EH (cell line): ENCODE measurements at regions not wholly inside any gene's neighbourhood (a gene's known extent, or its start where the extent isn't known, plus 50 kb on each side); places are given as distances from the start of the nearest gene placed in this dataset.

Source experiments
- DNase-seq: peaks from one replicate; pipeline ENCODE4 v3.0.0-alpha.2; 2015; ENCODE audit warnings: low read depth

DNA sequence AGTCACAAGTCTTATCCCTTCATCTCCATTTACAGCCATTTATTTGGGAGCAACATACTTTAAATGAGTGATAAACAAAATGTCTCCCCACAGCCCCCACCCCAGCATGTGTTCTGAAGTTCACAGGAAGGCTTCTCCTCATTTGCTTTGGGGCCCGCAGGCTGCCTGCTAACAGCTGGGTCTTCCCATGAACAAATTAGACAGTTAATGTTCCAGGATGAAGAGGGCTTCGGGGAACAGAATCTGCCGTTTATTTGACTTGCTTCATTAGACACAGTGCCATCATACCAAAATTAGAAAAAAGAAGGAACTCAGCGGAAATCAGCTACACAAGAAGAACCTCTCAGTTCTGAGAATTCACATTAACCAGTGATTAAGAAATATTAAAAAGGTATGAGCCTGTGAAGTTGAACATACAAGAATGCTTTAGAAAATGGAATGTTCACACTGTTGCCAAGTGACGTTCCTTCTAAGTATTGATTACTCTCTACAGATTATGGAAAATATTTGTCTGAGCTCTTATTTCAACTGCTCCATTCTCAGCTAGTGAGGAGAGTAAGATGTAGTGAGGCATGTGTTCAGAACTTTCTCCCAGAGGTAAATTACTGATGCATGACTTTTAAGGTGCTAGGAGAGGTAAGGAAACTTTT is 107.5 kb upstream of the THBS1 start:
- DNase-seq = no peak

DNA sequence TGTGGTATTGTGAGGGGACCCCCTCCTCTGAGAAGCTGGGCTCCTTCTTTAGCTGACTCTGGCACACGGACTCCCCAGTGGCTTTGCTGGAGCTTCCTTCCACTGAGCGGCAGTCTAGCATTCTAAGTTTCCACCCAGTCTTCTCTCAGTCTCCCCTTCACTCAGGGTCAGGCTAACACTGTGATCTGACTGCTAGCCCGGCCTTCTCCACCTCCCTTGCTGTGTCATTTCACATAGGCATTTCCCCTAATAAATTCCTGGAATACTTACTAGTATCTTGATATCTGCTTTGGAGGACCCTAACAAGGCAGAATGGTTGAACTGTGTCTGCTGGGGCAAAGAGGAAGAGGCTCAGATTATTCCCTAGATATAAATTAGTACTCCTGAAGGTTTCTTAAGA is 106.2 kb upstream of the THBS1 start:
- DNase-seq = peak; percentile 94

DNA sequence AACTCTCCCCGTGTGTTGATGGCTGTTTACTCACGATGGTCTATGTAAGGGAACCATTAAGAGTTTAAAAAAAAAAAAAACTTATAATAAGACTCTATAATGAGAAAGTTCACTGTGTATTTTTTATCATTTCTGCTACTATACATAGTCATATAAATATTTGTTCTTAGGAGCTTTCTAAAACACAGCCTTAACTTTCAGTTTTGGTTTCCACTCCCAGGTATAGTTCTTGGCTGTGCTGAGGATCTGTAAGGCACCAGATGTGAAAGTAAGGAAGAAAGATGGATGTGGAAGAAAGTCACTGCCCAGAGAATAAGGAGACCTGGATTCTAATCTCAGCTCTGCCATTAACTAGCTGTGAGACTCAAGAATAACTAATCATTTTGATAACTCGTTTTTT is 101.9 kb upstream of the THBS1 start:
- DNase-seq = no peak

DNA sequence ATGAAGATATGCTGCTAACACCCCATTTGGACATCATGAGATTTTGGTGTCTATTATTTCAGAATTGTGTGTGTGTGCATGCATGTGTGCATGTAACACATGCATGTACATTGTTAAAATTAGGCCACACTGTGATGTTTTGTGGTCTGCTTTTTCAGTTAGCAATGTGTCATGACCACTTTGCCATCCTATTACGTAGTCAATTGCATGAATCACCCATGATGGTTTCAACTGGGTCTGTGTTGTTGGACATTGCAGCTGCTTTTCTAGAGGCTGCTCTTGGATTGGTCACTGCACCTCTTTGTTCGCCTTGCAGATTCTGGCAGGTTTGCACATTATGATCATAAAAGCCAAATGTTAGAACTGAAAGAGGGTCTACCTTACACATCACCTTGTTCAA is 101.0 kb upstream of the THBS1 start:
- no peak for DNase-seq

DNA sequence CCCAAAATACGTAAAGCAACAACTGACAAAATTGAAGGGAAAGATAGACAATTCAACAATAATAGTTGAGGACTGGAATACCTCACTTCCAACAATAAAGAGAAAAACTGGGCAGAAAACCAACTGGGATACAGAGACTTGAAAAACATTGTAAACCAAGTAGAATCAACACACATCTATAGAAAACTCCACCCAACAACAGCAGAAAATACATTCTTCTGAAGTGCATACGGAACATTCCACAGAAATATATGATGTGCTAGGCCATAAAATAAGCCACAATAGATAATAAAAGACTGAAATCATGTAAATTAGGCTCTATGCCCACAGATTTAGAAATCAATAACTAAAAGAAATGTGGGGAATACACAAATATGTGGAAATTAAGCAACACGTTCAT is 98.4 kb upstream of the THBS1 start:
- DNase-seq = no peak

DNA sequence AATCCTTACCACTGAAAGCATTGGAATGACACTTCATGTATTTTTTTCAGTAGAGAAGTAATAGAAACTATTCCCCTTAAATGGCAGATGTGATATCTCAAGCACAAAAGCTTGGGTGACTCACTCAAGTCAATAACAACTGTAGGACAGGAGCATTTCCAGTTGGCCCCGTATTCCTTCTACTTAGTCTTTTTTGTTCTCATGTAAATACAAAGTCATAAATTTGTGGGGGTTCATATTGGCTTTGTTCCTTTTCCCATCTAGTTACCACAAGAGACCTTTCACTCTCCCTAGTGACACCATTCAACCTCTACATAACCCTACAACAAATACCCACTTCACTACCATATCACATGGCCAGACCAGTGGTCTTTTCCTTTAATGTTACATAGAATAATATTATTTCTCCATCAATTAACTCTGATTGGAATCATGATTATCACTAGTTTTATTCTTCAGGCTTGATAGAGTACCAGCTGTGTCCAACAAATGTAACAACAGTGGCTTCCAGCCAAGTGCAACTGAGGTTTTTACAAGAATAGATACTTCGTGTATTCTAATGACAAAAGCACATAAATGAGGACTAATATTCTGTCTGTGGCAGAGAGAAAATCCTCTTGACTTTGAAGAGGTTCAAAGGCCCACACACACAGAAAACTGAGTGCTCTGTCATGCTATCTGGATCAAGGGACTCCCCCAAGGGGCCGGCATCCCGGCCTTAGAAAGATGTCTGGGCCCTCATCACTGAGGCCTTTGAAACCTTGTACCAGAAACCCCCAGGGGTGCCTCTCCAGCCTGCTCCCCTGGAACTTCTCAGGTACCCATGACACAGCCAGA is 94.0 kb upstream of the THBS1 start:
- DNase-seq = no peak

DNA sequence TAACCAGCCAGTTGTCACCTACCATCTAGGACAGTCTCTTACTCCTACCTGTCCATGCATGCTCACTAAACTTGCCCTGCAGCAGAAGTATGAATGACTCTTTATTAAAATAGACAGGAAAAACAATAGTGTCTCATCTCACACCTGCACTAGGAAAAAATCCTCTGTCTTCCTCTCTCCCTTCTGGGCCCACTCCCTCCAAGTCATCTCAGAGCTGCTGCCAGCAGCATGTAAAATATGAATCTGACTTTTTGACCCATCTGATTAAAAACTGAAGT is 93.5 kb upstream of the THBS1 start:
- no peak for DNase-seq

DNA sequence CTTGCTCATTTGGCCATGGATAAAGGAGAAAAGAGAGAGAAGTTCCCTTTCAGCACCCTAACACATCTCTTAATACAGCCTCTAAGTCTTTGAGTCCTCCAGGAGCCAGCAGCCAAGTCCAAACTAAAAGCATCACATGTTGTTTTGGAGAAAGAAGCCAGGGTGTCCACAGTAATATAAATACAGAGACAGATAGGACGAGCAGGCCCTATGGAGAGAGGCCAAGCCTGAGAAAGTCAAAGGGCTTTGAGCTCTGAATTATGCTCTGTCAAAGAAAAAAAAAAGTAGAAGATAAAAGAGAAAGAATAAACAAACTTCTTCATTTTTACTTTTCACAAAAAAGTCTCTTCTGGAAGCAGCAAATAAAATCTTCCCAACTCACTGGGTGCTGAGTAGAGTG is 92.4 kb upstream of the THBS1 start:
- no peak for DNase-seq

DNA sequence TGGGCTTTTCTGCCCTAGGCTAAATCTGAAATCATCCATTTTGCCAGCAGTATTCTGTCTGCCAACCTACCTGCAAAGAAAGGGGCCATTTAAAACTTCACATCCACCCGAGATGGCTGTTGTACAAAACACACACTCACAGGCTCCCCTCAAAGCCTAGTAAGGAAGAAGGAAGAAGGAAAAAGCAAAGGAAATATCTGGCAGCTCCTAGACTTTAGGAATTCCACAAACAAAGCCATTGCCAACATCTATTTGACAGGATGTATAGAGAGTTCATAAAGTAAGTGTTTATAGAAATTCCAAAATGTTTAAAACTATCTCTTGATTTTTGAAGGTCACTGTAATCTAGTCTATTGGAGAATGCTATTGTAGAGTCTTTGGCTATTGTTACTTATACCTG is 91.9 kb upstream of the THBS1 start:
- no peak for DNase-seq

DNA sequence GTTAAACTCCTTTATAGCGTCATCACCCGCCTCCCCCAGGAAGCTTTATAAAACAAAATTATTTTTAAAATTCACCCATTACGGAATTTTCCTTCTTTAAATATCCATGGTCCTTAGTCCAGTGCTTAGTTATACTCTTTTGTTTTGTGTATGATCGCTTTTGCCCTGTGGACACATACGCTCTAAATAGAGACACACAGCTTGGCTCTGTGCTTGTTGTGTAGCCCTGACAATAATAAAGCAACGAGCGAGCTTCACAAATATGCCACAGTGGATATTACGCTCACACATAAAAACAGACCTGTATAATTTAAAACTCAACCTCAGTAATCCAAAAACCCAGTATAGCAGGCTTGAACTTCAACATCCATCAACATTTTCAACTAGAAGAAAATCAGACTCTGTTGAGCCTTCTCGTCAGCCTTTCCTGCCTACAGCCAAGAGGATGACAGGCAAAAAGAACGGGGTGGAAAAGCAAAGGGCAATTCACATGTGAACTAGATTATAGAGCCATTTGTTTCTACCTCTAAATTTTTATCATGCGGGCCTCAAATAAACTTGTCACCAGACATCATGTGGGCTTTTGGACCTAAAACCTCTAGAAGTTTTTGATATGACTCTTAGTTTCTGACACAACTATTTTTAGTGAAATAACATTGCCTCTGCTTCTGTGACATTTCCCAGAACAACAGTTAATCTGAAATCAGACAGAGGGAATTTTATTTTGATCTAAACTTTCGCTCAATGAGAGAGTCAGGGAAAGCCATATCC is 89.6 kb upstream of the THBS1 start:
- no peak for DNase-seq

DNA sequence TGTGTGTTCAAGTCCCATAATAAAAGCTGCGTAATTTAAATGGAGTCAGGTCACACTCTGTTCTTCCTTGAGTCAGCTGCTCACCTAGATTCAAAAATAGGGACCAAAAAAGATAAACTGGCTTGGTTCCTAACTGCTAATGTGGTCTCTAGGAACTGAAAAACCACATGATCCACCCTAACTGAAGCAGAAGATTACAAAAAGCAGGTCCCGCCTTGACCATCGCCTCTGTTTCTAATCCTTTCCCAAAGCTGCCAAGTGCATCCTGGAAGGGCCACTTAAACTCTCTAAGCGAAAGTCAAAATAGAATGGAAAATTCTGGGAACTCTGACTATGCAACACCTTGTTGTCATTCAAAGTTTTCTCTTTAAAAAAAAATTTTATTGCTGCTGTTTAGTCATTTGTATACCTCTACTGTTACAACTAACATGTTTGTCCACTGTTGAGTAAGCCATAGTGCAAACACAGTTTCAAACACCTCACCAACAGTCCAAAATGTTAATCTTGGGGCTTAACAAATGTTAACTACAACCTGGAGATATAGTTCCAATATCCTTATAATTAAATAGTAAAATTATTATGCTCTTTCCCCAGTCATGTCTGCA is 88.9 kb upstream of the THBS1 start:
- DNase-seq = no peak

DNA sequence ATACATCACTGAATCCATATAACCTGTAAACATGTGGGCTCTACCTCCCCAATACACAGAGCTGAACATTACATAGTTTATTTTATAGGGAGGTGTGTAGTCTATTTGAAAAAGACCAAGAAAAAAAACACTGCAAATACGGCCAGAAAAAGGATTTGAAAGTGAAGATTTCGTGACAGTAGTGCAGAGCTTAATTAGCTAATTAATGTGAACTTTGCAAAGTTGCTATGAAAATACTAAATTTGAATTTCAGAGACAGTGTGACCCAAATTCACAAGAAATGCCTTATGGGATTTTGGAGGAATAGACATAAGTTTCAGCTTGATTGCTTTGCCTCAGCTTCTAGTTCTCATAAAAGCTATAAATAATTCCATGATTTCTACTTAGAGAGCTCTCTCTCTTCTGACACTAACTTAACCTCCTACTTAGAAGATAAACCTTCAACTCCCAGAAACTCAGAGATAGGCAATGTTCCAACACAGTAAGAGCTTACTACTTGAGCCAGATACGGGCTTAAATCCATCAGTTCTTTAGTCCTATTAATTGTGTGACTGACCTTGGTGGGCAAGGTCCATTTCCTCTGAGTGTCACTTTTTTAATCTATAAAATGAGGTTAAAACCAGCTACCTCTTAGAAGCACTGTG is 87.3 kb upstream of the THBS1 start:
- no peak for DNase-seq

DNA sequence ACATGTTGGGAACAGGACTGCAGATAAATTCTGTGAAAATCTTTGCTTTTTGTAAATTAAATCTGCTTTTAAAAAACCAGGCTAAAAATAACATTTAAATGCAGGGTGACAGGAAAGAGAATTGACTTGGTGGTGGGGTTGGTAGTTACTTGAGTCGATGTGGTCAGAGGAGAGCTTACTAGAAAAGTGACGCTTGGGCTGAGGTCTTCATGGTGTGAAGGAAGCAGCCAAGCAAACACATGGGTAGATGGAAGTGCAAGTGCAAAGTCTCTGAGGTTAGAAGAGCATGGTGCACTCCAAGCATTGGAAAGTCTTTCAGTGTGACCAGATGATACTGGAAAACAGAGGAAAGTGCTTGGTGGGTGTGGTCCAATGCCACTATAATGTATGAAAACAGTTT is 86.4 kb upstream of the THBS1 start:
- DNase-seq = no peak

DNA sequence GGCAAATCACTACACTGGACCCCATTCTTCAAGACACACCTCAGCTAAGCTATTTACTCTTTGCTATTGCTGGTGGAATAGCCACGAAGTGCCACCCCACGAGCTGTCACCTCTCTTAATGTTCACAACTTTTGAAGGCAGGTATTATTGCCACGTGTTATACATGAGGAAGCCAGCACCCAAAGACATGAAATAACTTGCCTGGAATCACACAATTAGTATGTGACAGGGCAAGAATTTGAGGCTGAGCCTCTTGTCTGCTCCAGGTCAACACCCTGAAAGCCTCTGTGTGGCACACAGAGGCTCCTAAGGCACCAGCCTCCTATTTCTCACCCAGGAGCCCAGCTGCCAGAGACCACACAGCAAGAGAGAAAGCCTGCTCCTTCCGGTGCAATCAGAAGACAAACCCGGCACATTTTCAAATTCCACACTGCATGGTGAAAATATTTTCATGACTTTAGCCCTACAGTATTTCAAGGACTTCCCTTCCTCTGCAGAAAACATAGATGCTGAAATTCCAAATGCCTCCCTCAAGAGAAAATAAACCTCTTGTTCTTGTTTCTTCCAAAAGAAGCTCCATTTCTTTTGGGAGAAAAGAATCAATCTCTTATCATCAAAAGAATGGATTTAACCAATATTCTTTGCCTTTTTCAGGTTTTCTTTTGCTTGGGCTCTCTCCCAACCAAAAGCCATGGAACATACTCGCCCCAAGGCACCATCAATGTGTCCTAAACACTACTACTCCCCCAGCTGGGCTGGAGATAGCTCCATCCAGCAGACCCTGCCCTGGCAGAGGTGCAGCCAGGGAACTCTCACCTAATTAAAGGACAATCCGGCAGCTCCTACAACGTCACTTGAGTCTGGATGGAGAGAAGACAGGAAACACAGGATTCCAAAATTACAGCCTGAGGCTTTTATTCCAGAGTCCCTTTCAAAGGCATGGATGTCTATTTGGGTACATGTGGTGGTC is 84.7 kb upstream of the THBS1 start:
- peak; percentile 86 for DNase-seq

DNA sequence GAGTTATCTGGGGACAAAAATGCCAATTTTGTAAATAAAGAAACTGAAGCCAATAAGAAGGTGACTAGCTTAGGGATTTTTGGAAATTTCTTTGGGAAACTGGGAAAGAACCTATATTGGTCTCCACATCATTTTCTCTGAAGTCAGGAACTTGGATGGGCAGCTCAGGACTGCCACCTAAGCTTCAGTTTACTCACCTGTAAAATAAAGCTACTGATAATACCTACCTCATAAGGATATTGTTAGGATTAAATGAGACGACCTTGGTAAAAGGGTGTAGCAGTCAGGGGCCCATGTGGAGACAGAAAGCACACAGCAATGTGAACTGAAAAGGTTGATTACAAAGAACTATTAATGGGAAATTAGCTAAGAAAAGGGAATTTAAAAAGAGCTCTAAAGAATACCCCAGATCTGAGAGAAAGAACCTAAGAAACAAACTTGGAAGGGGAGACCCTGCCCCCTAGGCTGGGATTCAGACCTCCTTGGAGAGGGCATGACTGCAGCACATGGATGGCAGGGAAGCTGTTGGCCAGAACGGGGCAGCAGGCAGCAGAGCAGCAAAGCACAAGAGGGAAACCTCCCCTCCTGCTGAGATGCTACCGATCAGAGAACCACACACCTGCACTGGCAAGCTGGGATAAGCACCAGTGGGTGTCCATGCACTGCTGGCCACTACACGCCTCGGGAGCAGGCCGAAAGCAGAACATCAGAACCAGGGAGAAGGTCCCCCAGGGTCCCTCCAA is 83.7 kb upstream of the THBS1 start:
- no peak for DNase-seq

DNA sequence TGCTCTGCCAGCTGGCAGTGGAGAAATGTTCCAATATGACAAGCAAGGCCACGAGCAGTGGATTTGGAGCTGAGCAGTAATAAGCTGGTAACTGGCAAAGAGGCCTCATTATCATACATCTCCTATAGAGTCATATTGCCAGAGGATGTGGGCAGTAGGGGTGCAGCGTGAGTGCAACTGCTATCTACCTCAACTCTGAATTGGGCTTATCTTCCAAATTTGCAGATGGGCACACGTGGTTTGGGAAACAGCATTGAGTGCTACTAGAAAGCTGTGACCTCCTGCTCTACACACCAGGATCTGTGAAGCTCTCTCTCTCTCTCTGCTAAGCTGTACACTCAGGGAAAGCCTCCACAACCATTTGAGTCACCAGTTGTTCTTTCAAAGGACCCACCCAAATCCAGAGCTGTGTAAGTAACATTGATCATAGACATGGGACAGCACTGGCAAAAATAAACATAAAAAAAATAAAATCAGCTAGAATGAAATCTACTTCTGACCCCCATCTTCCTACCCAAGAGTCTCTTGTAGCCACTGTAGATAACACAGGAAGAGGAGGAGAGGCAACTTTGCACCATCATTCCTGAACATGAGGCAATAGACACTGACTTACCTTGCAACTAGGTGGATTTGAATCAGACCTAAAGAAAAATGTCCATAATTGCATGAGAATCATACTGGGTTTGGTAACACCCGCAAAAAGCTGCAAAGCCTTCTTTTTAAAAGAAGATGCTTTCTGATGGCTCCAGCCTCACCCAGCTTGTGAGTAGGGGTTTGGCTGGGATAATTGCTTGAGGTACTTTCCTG is 82.9 kb upstream of the THBS1 start:
- no peak for DNase-seq

DNA sequence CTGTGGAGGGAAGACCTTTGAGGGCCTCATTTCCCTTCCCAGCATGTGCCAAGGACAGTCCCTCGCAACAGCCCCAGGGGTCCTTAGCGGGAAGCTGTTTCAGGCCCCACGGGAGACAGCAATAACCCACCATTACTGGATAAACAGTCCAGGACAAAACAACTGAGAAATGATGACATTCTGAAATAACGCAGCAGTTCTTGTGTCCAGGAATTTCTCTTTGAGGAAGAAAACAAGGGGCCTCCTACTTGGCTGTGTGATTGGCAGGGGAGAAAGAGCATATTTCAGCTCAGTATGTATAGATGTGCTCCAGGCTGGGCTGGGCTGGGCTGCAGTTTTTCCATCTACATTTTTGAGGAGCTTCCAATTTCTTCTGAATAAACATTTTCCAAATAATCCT is 82.2 kb upstream of the THBS1 start:
- peak; percentile 79 for DNase-seq

DNA sequence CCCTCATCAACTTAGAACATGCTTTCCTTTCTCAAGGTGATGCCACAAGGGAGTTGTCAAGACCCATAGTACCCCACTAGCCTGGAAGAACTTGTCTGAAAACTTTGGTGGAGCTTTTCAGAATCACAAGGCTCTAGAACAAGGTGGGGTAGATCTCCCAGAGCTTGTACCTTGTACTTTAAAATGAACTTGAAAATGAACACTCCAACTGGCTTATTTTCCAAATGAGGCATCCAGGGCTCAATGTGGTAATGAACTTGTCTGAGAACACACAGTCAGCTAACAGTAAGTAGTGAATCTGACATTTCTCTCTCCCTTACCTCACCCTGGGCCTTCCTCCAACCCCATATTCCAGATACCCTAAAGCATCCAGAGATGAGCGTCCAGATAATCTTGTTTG is 81.8 kb upstream of the THBS1 start:
- DNase-seq = peak; percentile 64

DNA sequence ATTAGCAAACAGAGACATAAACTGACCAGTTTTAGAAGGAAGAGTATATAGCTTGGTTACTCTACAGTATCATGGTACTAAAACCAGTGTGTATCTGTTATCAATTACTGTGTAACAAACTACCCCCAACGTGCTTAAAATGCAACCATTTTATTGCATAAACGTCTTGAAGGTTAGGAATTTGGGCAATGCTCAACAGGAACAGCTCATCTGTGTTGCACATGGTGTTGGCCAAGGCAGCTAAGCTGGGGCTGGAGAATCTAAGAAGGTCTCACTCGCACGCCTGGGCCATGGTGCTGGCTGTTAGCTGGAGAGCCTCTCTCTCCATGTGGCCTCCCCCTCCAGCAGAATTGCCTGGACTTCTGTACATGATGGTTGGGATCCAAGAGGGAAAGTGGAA is 81.2 kb upstream of the THBS1 start:
- DNase-seq = peak; percentile 61
